HG02943 (cell line): ENCODE measurements at regions not wholly inside any gene's neighbourhood (a gene's known extent, or its start where the extent isn't known, plus 50 kb on each side); places are given as distances from the start of the nearest gene placed in this dataset.

Experiments used
- ATAC-seq: cut with Tn5 transposase; IDR thresholded peaks from one replicate; pipeline ENCODE4 v1.9.1; 2021; ENCODE audit warnings: mild to moderate bottlenecking, low read depth, moderate library complexity; ENCODE audit not compliant: unreplicated experiment

DNA sequence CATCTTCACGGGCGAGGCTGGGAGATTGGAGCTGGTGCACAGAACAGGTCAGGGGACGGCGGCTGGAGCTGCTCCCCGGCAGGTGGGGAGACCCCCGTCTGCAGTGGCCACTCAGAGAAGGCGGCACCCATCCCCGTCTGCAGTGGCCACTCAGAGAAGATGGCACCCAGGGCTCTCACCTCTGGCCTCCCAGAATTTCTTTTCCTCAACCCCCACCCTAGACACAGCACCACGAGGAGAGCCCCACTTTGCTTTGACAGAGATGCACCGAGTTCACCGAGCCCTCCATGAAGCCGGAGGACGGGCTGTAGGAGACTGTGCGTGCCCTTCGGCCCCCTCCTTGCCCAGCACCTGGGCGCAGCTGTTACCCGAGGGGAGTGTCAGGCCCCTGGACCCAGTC lies 201.6 kb upstream of the SALL3 start:
- no peak for ATAC-seq

DNA sequence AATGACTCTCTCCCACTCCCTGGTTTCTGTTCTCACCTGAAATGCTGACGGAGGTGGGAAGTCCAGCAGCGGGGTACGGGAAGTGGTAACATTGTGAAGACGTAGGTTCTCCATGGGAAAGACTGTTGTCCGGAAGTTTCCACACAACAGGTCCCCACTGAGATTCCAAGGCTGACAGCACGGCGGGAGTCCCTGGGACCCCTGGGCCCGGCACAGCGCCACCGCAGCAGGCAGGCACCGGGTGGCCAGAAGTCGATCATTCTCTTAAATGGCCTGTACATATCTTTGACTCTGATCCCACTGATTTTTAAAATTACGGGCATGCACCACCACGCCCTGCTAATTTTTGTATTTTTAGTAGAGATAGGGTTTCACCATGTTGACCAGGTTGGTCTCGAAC lies 201.0 kb upstream of the SALL3 start:
- ATAC-seq = no peak

DNA sequence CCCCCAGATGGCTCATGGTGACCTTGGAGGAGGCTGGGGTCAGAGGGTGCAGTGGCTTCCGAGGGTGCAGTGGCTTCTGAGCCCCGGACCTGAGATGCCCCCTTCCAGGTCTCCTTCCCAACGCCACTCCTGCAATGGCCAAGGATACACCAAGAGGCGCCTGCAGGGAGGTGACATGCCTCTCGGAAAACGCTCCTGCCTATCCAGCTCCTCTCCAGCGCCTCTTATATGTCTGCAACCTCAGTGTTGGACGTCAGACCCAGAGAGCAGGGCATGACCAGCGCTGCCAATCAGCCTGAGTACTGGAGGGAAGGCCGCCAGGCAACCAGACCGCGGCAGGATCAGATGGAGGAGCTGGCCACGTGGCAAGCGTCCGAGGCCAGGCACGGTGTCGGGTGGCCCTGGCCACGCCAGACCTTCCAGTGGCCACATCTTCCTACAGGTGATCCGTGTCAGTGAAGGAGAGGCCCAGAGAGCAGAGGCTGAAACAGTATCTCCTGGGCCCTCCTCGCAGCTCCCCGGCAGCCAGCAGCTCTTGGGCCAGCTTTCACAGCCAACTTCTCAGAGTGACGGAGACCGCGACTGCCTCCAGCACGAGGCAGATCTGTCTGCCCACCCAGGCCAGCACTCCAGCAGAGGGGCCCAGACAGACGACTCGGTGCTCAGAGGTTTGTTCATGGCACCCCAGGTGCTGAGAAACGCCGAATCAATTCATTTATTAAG lies 199.5 kb upstream of the SALL3 start:
- no peak for ATAC-seq

- ATAC-seq = no peak
Observed at GRCh38 chr18:78780719-78781600, 198.7 kb upstream of the SALL3 start.

GRCh38 chr18:78781601-78781960 lies 198.0 kb upstream of the SALL3 start:
- ATAC-seq = no peak

GRCh38 chr18:78782951-78783563 lies 196.6 kb upstream of the SALL3 start:
- no peak for ATAC-seq

DNA sequence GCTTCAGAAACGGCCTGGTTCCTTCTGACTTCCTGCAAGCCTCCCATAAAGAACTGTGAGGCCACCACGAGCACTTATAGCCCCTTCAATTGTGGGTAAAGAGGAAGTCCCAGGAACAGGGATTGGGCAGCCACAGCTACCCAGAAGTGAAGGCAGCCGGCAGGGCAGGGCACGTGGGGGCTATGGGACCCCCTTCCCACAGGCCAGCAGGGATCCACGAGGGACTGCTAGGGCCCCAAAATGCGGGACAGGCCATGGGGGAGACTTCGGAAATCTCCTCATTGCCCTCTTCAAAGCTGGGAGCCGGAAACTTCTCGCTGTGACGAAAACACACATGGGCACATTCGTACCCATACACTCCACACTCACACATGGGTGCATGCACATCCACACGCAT lies 196.1 kb upstream of the SALL3 start:
- no peak for ATAC-seq

- ATAC-seq = no peak
Observed at GRCh38 chr18:78784861-78785260, 194.8 kb upstream of the SALL3 start.

- no peak for ATAC-seq
Observed at GRCh38 chr18:78785706-78786105, 193.9 kb upstream of the SALL3 start.

DNA sequence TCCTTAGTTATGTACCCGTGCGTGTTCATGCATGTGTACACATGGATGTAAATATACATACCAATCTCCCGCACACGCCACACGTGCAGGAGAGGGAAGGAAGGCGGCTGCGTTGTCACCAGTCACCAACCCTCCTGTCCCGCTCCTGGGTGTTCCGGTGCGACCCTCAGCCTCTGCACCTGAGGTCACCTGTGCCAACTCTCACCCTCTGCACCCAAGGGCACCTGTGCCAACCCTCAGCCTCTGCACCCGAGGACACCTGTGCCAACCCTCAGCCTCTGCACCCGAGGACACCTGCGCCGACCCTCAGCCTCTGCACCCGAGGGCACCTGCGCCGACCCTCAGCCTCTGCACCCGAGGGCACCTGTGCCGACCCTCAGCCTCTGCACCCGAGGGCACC lies 192.8 kb upstream of the SALL3 start:
- no peak for ATAC-seq

DNA sequence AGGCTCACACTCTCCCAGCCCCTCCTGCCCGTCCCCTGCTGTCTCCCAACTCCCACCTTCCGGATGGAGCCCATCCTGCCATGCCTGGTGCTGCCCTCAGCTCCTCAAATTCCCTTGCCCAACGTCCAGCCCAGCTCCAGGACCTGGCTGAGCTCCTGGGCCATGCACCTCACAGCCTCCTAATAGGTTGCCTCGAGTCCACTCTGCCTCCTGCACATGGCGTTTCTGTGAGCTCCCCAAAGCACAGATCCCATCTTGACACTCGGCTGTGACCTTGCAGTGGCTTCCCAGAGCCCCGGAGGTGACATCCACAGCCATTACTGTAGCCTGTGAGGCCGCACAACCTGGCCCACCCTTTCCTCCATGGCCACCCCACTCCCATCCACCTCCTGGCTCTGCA lies 191.9 kb upstream of the SALL3 start:
- no peak for ATAC-seq

DNA sequence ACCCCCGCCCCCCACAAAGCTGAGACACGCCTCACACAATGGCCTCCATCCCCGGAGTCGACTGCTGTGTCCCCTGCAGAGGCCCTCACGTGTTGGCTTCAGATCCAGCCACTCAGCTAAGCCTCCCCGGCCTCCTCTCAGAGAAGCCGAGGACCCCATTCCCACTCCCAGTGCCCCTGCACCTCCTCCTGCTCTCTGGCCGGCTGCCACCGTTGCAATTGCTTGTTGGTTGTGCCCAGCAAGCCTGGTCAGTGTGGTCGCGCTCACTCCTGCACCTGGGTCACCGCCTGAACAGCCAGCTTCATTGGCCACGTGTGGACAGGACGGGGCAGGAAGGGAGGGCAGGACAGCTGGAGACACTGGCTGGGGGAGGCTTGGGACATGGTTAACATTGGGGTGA lies 191.5 kb upstream of the SALL3 start:
- ATAC-seq = no peak

DNA sequence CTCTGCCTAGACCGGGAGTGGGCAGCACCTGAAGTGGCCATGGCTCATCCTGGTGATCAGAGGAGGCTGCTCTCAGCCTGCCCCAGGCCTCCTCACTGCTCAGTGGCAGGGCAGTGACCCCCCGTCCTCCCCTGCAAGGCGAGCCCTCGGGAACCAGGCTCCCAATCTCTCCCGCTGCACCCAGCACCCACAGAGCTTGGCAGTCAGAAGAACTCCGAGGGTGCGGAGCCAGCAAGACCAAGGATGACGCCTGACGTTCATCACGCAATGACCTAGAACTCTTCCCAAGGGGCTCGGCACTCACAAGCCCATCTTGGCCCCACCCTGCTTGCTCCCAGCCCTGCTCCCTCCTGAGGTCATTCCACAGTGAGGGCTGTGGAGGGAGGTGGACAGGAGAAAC lies 189.8 kb upstream of the SALL3 start:
- no peak for ATAC-seq

- no peak for ATAC-seq
Observed at GRCh38 chr18:78790511-78790910, 189.1 kb upstream of the SALL3 start.

- no peak for ATAC-seq
Observed at GRCh38 chr18:78790960-78791359, 188.7 kb upstream of the SALL3 start.

- no peak for ATAC-seq
Observed at GRCh38 chr18:78792094-78792493, 187.5 kb upstream of the SALL3 start.

DNA sequence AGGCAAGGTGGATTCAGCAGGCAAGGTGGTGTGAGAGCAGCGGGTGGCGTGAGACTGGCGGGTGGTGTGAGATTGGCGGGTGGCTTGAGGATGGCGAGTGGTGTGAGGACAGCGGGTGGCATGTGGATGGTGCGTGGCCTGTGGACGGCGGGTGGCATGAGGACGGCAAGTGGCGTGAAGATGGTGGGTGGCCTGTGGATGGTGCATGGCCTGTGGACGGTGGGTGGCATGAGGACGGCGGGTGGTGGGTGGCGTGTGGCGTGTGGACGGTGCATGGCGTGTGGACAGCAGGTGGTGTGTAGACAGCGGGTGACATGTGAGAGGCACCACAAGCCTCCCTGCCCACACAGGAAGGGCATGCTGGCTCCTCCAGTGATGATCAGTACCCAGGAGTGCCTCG lies 186.9 kb upstream of the SALL3 start:
- ATAC-seq = no peak

- no peak for ATAC-seq
Observed at GRCh38 chr18:78793313-78794070, 186.1 kb upstream of the SALL3 start.

DNA sequence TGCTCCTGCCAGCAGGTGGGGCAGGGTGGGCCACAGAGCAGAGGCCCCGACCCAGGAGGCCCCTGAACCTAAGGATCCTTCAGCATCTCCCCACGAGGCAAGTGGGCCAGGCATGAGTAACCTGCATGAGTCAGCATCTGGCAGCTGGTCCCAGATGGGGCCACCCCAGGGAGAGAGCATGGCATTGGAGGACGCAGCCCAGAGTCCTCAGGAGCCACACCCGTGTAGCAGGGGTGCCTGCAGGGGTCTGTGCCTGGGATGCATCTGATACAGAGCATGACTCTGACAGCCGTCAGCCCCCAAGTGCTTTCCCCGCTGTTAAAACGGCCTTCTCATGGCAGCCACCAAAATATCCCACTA lies 185.6 kb upstream of the SALL3 start:
- ATAC-seq = no peak

DNA sequence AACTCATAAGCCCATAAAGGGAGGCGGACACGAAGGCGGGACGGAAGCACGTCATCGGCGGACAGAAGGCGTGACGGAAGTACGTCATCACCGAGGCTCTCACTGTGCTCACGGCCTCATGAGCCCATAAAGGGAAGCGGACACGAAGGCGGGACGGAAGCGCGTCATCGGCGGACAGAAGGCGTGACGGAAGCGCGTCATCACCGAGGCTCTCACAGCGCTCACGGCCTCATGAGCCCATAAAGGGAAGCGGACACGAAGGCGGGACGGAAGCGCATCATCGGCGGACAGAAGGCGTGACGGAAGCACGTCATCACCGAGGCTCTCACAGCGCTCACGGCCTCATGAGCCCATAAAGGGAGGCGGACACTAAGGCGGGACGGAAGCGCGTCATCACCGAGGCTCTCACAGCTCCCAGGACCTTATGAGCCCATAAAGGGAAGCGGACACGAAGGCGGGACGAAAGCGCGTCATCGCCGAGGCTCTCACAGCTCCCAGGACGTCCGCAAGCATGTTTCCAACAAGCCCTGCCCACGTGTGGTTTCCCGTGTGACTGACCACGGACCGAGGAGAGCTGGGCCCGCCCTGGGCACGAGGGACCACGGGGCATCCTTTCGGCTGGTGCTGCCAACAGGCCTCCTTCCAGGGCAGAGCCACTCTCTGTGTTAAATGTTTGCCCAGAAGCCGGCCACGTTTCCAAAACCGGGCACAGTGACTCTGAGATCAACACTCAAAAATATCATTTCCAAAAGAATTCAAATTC lies 182.7 kb upstream of the SALL3 start:
- ATAC-seq = no peak
